Neuronal stem cell (in vitro differentiated cells): ENCODE measurements at regions not wholly inside any gene's neighbourhood (a gene's known extent, or its start where the extent isn't known, plus 50 kb on each side); places are given as distances from the start of the nearest gene placed in this dataset.

Experiments used
- DNase-seq: peaks from one replicate; pipeline ENCODE4 v3.0.0-alpha.2; 2013; ENCODE audit warnings: low spot score
- H2AFZ ChIP-seq: one replicate; pipeline ENCODE4 v1.6.1; 2013; ENCODE audit warnings: mild to moderate bottlenecking, low read length, inconsistent platforms
- H2AK5ac ChIP-seq: 2 replicates; pipeline ENCODE4 v1.6.1; 2013; ENCODE audit warnings: low read depth, mild to moderate bottlenecking, inconsistent platforms, low read length, moderate library complexity, mixed read lengths
- H2BK120ac ChIP-seq: 2 replicates; pipeline ENCODE4 v1.6.1; 2013; ENCODE audit warnings: low read depth, mild to moderate bottlenecking, inconsistent platforms, low read length, moderate library complexity, mixed read lengths
- H2BK12ac ChIP-seq: one replicate; pipeline ENCODE4 v1.6.1; 2013; ENCODE audit warnings: low read length, inconsistent platforms
- H2BK15ac ChIP-seq: 2 replicates; pipeline ENCODE4 v1.6.1; 2013; ENCODE audit warnings: mild to moderate bottlenecking, low read length, inconsistent platforms, mixed read lengths
- H2BK5ac ChIP-seq: one replicate; pipeline ENCODE4 v1.6.1; 2013; ENCODE audit warnings: inconsistent platforms, mild to moderate bottlenecking, low read length, moderate library complexity
- H3K14ac ChIP-seq: one replicate; pipeline ENCODE4 v1.6.1; 2013; ENCODE audit warnings: low read length, inconsistent platforms
- H3K18ac ChIP-seq: 2 replicates; pipeline ENCODE4 v1.6.1; 2013; ENCODE audit warnings: low read length, inconsistent platforms
- H3K23ac ChIP-seq: 2 replicates; pipeline ENCODE4 v1.6.1; 2013; ENCODE audit warnings: low read depth, mild to moderate bottlenecking, mixed read lengths, low read length, inconsistent platforms; ENCODE audit not compliant: poor library complexity
- H3K27ac ChIP-seq: replicated peaks from 3 replicates; pipeline ENCODE4 v1.5.1; 2013; ENCODE audit warnings: low read length, inconsistent platforms
- H3K27me3 ChIP-seq, 3 experiments: 2 replicates each; pipeline ENCODE4 v1.6.1; 2013; ENCODE audit warnings: low read length in 3 of 3, mild to moderate bottlenecking in 2 of 3, inconsistent platforms in 1 of 3, low read depth in 1 of 3, mixed read lengths in 1 of 3, moderate library complexity in 1 of 3; ENCODE audit not compliant: control insufficient read depth in 3 of 3, insufficient read depth in 3 of 3
- H3K36me3 ChIP-seq, 2 donors: replicated peaks in 1 of 2; 2 replicates each; pipeline ENCODE4 v1.6.1; 2013; ENCODE audit warnings: low read length in 2 of 2; ENCODE audit not compliant: control insufficient read depth in 2 of 2, insufficient read depth in 2 of 2
- H3K4ac ChIP-seq: 2 replicates; pipeline ENCODE4 v1.6.1; 2013; ENCODE audit warnings: inconsistent platforms, mild to moderate bottlenecking, low read length, moderate library complexity
- H3K4me1 ChIP-seq, 2 donors: 1 replicate in 1 of 2; 2 replicates in 1 of 2; pipeline ENCODE4 v1.6.1; 2013; ENCODE audit warnings: low read length in 2 of 2, low read depth in 1 of 2; ENCODE audit not compliant: control insufficient read depth in 2 of 2, insufficient read depth in 1 of 2
- H3K4me2 ChIP-seq: one replicate; pipeline ENCODE4 v1.6.1; 2013; ENCODE audit warnings: mild to moderate bottlenecking, low read length, inconsistent platforms; ENCODE audit not compliant: insufficient read depth, poor library complexity, severe bottlenecking
- H3K4me3 ChIP-seq, 2 donors: 2 replicates each; pipeline ENCODE4 v1.5.1; 2013; ENCODE audit warnings: low read length in 2 of 2, mild to moderate bottlenecking in 2 of 2, inconsistent platforms in 1 of 2, moderate library complexity in 1 of 2
- H3K79me1 ChIP-seq: one replicate; pipeline ENCODE4 v1.6.1; 2013; ENCODE audit warnings: low read depth, mild to moderate bottlenecking, inconsistent platforms, low read length, moderate library complexity
- H3K9ac ChIP-seq: one replicate; pipeline ENCODE4 v1.6.1; 2013; ENCODE audit warnings: mild to moderate bottlenecking, low read depth, low read length, inconsistent platforms; ENCODE audit not compliant: poor library complexity
- H3K9me3 ChIP-seq, 2 donors: replicated peaks in 1 of 2; 2 replicates each; pipeline versions ENCODE3 to v1.6.1; 2013; ENCODE audit warnings: low read length in 2 of 2, mild to moderate bottlenecking in 2 of 2, inconsistent platforms in 1 of 2, low read depth in 1 of 2, mixed read lengths in 1 of 2, moderate library complexity in 1 of 2; ENCODE audit not compliant: control insufficient read depth in 2 of 2, insufficient read depth in 1 of 2
- H4K8ac ChIP-seq: one replicate; pipeline ENCODE4 v1.6.1; 2013; ENCODE audit warnings: low read depth, mild to moderate bottlenecking, inconsistent platforms, low read length, moderate library complexity
- H4K91ac ChIP-seq: one replicate; pipeline ENCODE4 v1.6.1; 2013; ENCODE audit warnings: low read length, low read depth, mild to moderate bottlenecking, inconsistent platforms; ENCODE audit not compliant: poor library complexity
- WGBS, 2 donors: extraction: QIAGEN DNeasy Blood & Tissue Kit; methylation state at CpG; one replicate each; pipeline ENCODE4 v1.1.7; 2013; ENCODE audit warnings: missing lambda C conversion rate in 2 of 2, mixed read lengths in 1 of 2; ENCODE audit not compliant: insufficient read length in 2 of 2, insufficient replicate concordance in 1 of 2; ENCODE audit errors: extremely low coverage in 2 of 2; 5-methylcytosine and 5-hydroxymethylcytosine counted together

GRCh38 chr2:136325844-136326331, 207.9 kb upstream of the CXCR4 start:
- H3K27ac ChIP-seq, result no peak overlapping the region
- no peak overlapping the region for H3K9ac ChIP-seq
- H3K4me1 ChIP-seq, result peaks cover 0 to 7% of the 10 kb centered on the region in 2 donors
- no peak overlapping the region for H3K4ac ChIP-seq
- no peak overlapping the region for H2BK5ac ChIP-seq
- H2AK5ac ChIP-seq, result no peak overlapping the region
- H3K14ac ChIP-seq, result no peak overlapping the region
- no peaks in the 10 kb centered on the region for H3K79me1 ChIP-seq
- no peaks in the 10 kb centered on the region for H3K27me3 ChIP-seq
- H2AFZ ChIP-seq, result no peak overlapping the region
- no peak overlapping the region for H4K91ac ChIP-seq
- no CpG with 5 or more reads among the region's 1 CpG for WGBS, 2 donors
- no peak overlapping the region for H3K4me3 ChIP-seq
- H3K4me2 ChIP-seq, result no peak overlapping the region
- no peak for DNase-seq
- H3K23ac ChIP-seq, result no peak overlapping the region
- no peak overlapping the region for H2BK12ac ChIP-seq
- H2BK15ac ChIP-seq, result no peak overlapping the region
- H4K8ac ChIP-seq, result no peak overlapping the region
- no peak overlapping the region for H2BK120ac ChIP-seq
- no peaks in the 10 kb centered on the region for H3K36me3 ChIP-seq
- no peaks in the 10 kb centered on the region for H3K9me3 ChIP-seq
- no peak overlapping the region for H3K18ac ChIP-seq

GRCh38 chr2:136324966-136325365, 207.0 kb upstream of the CXCR4 start:
- Histone ChIP-seq H3K36me3 (no peaks in the 10 kb centered on the region), H3K4me1 (peaks cover 0 to 7% of the 10 kb centered on the region in 2 donors), H3K4me2 (no peak overlapping the region), H3K18ac (no peak overlapping the region), H4K91ac (no peak overlapping the region), H3K9me3 (no peaks in the 10 kb centered on the region), H3K14ac (no peak overlapping the region), H2AFZ (no peak overlapping the region), H2BK120ac (no peak overlapping the region), H3K23ac (no peak overlapping the region), H3K9ac (no peak overlapping the region), H2BK15ac (no peak overlapping the region), H4K8ac (no peak overlapping the region), H2BK5ac (no peak overlapping the region), H3K4ac (no peak overlapping the region), H2AK5ac (no peak overlapping the region), H3K4me3 (no peak overlapping the region), H2BK12ac (no peak overlapping the region), H3K27ac (no peak overlapping the region), H3K79me1 (no peaks in the 10 kb centered on the region), H3K27me3 (no peaks in the 10 kb centered on the region)
- no peak for DNase-seq
- no CpG with 5 or more reads among the region's 3 CpGs for WGBS, 2 donors

GRCh38 chr2:136323935-136324334, 206.0 kb upstream of the CXCR4 start:
- Histone ChIP-seq H3K36me3 (no peaks in the 10 kb centered on the region), H3K9me3 (no peaks in the 10 kb centered on the region), H3K9ac (no peak overlapping the region), H4K91ac (no peak overlapping the region), H3K27me3 (no peaks in the 10 kb centered on the region), H4K8ac (no peak overlapping the region), H3K4me1 (peaks cover 0 to 11% of the 10 kb centered on the region in 2 donors), H2AFZ (no peak overlapping the region), H3K18ac (peak overlapping the region; percentile 66), H3K79me1 (no peaks in the 10 kb centered on the region), H3K4ac (no peak overlapping the region), H2BK120ac (no peak overlapping the region), H2BK5ac (no peak overlapping the region), H2BK12ac (no peak overlapping the region), H3K27ac (no peak overlapping the region), H3K23ac (no peak overlapping the region), H2BK15ac (no peak overlapping the region), H2AK5ac (no peak overlapping the region), H3K4me2 (no peak overlapping the region), H3K4me3 (no peak overlapping the region), H3K14ac (no peak overlapping the region)
- no CpG with 5 or more reads among the region's 7 CpGs for WGBS, 2 donors
- no peak for DNase-seq

DNA sequence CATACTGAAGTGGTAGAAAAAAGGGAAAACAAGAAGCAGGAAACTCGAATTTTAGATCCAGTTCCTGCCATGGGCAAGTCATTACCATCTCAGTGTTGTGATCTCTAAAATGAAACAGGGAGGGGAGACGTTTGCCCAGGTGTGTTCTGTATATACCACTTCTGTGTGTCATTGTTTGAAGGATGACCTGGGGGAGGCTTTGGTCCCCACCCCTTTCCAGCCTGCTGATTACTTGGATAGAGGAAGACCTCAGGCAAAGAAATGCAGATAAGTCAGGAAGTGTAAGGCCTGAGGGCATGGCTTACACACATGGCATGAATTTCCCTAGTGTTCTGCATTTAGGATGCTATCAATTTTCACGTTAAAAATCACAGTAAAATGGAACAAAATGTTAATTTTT, 205.2 kb upstream of the CXCR4 start:
- H3K36me3 ChIP-seq, result no peaks in the 10 kb centered on the region
- H3K4ac ChIP-seq, result no peak overlapping the region
- DNase-seq, result no peak
- H2AK5ac ChIP-seq, result no peak overlapping the region
- H3K27ac ChIP-seq, result no peak overlapping the region
- no peak overlapping the region for H3K9ac ChIP-seq
- H3K79me1 ChIP-seq, result no peaks in the 10 kb centered on the region
- no peak overlapping the region for H2BK5ac ChIP-seq
- H2BK12ac ChIP-seq, result no peak overlapping the region
- no peaks in the 10 kb centered on the region for H3K9me3 ChIP-seq
- H2AFZ ChIP-seq, result no peak overlapping the region
- no peaks in the 10 kb centered on the region for H3K27me3 ChIP-seq
- no peak overlapping the region for H3K4me2 ChIP-seq
- H3K4me3 ChIP-seq, result no peak overlapping the region
- no peak overlapping the region for H3K18ac ChIP-seq
- no CpG with 5 or more reads among the region's 3 CpGs for WGBS, 2 donors
- no peak overlapping the region for H2BK120ac ChIP-seq
- H4K91ac ChIP-seq, result no peak overlapping the region
- no peak overlapping the region for H3K14ac ChIP-seq
- no peak overlapping the region for H2BK15ac ChIP-seq
- peaks cover 0 to 9% of the 10 kb centered on the region in 2 donors for H3K4me1 ChIP-seq
- H4K8ac ChIP-seq, result no peak overlapping the region
- H3K23ac ChIP-seq, result no peak overlapping the region
